ENCODE measurements at regions not wholly inside any gene's neighbourhood (a gene's known extent, or its start where the extent isn't known, plus 50 kb on each side); places are given as distances from the start of the nearest gene placed in this dataset.

- Histone ChIP-seq H3K27ac (no peak overlapping the region), H3K4me3 (no peak overlapping the region), H3K9me3 (no peaks in the 10 kb centered on the region), H3K36me3 (no peaks in the 10 kb centered on the region), H3K9ac (ENCODE audit: low read depth in 2 of 2, low read length in 2 of 2) (no peak overlapping the region), H3K27me3 (no peaks in the 10 kb centered on the region), H3K4me1 (no peaks in the 10 kb centered on the region)
- no peak for DNase-seq
- no peak for TF ChIP-seq CTCF (IDR thresholded peaks at IDR 0.05)
- intact Hi-C loops (cut with DNase I), result no loop called here
Measured at GRCh38 chr20:58129721-58130151, 98.7 kb downstream of the ANKRD60 start.

GRCh38 chr20:58128635-58129625 lies 99.5 kb downstream of the ANKRD60 start:
- Histone ChIP-seq H3K4me3 (no peak overlapping the region), H3K36me3 (no peaks in the 10 kb centered on the region), H3K9me3 (no peaks in the 10 kb centered on the region), H3K9ac (ENCODE audit: low read depth in 2 of 2, low read length in 2 of 2) (no peak overlapping the region), H3K27ac (no peak overlapping the region), H3K27me3 (no peaks in the 10 kb centered on the region), H3K4me1 (no peaks in the 10 kb centered on the region)
- TF ChIP-seq CTCF (IDR thresholded peaks at IDR 0.05), result no peak
- intact Hi-C loops (cut with DNase I), result no loop called here
- no peak for DNase-seq

GRCh38 chr20:58127701-58128111 lies 100.7 kb downstream of the ANKRD60 start:
- Histone ChIP-seq H3K27me3 (no peaks in the 10 kb centered on the region), H3K27ac (no peak overlapping the region), H3K4me1 (no peaks in the 10 kb centered on the region), H3K36me3 (no peaks in the 10 kb centered on the region), H3K9me3 (no peaks in the 10 kb centered on the region), H3K4me3 (no peak overlapping the region), H3K9ac (ENCODE audit: low read depth in 2 of 2, low read length in 2 of 2) (no peak overlapping the region)
- intact Hi-C loops (cut with DNase I), result no loop called here
- no peak for TF ChIP-seq CTCF (IDR thresholded peaks at IDR 0.05)
- DNase-seq, result no peak

- intact Hi-C loops (cut with DNase I), result no loop called here
- TF ChIP-seq CTCF (IDR thresholded peaks at IDR 0.05), result no peak
- Histone ChIP-seq H3K27me3 (no peaks in the 10 kb centered on the region), H3K27ac (no peak overlapping the region), H3K36me3 (no peaks in the 10 kb centered on the region), H3K4me3 (no peak overlapping the region), H3K9me3 (no peaks in the 10 kb centered on the region), H3K4me1 (no peaks in the 10 kb centered on the region), H3K9ac (ENCODE audit: low read depth in 2 of 2, low read length in 2 of 2) (no peak overlapping the region)
- no peak for DNase-seq
Measured at GRCh38 chr20:58125726-58126125, 102.7 kb downstream of the ANKRD60 start.

- Histone ChIP-seq H3K36me3 (no peaks in the 10 kb centered on the region), H3K4me1 (no peaks in the 10 kb centered on the region), H3K27ac (no peak overlapping the region), H3K27me3 (no peaks in the 10 kb centered on the region), H3K9ac (ENCODE audit: low read depth in 2 of 2, low read length in 2 of 2) (no peak overlapping the region), H3K9me3 (no peaks in the 10 kb centered on the region), H3K4me3 (no peak overlapping the region)
- TF ChIP-seq CTCF (IDR thresholded peaks at IDR 0.05), result no peak
- intact Hi-C loops (cut with DNase I), result no loop called here
- DNase-seq, result no peak
Measured at GRCh38 chr20:58117944-58118343, 110.5 kb downstream of the ANKRD60 start.
